HEK293 (cell line): ENCODE measurements at regions not wholly inside any gene's neighbourhood (a gene's known extent, or its start where the extent isn't known, plus 50 kb on each side); places are given as distances from the start of the nearest gene placed in this dataset.

Experiments used
- CTCF ChIA-PET: fragments of 350-600 bp; formaldehyde crosslinking; extraction: SDS; loops from one replicate; lab custom pipeline; 2021; ENCODE audit warnings: antibody characterized with exemption; lab: Yijun Ruan, JAX
- POLR2A ChIA-PET: fragments of 300-600 bp; formaldehyde crosslinking; extraction: SDS; loops from one replicate; lab custom pipeline; 2020; ENCODE audit warnings: antibody characterized with exemption, inconsistent platforms; lab: Yijun Ruan, JAX
- H3K27ac ChIP-seq: fragments of 200-500 bp; sonication (Bioruptor generic); 2 replicates; pipeline ENCODE4 v1.5.1; 2014; ENCODE audit warnings: low read depth, low read length, control low read depth, inconsistent platforms; ENCODE audit errors: extremely low read depth
- H3K36me3 ChIP-seq, 2 experiments: fragments of 200-500 bp in 1 of 2; sonication (Bioruptor generic) in 1 of 2; 1 replicate in 1 of 2; 2 replicates in 1 of 2; pipeline ENCODE4 v1.5.1; 2014 to 2017; ENCODE audit warnings: inconsistent platforms in 2 of 2, low read length in 2 of 2; ENCODE audit not compliant: control insufficient read depth in 2 of 2, insufficient read depth in 1 of 2
- H3K4me1 ChIP-seq: fragments of 200-500 bp; sonication (Bioruptor generic); 2 replicates; pipeline ENCODE4 v1.5.1; 2014; ENCODE audit warnings: mild to moderate bottlenecking, low read length, inconsistent platforms; ENCODE audit not compliant: control insufficient read depth, insufficient read depth
- H3K4me3 ChIP-seq: 2 replicates; pipeline ENCODE4 v1.5.1; 2011; ENCODE audit warnings: low read depth, mild to moderate bottlenecking, control low read depth, low read length, moderate library complexity
- H3K9me3 ChIP-seq: fragments of 200-500 bp; sonication (Bioruptor generic); 2 replicates; pipeline ENCODE4 v1.5.1; 2014; ENCODE audit warnings: low read depth, low read length, inconsistent platforms; ENCODE audit not compliant: control insufficient read depth, insufficient read depth
- GFI1B ChIP-seq: fragments of 450-650 bp; formaldehyde crosslinking; IDR thresholded peaks from 2 replicates; pipeline ENCODE4 v1.5.1; 2016; ENCODE audit warnings: missing biosample characterization, missing genetic modification characterization
- ZBTB20 ChIP-seq: fragments of 450-650 bp; formaldehyde crosslinking; IDR thresholded peaks from 2 replicates; pipeline ENCODE4 v1.5.1; 2016; ENCODE audit warnings: missing biosample characterization, missing genetic modification characterization
- ZBTB44 ChIP-seq: fragments of 450-650 bp; IDR thresholded peaks from 2 replicates; pipeline ENCODE4 v1.5.1; 2018; ENCODE audit warnings: missing biosample characterization, mild to moderate bottlenecking, missing genetic modification characterization
- ZFP3 ChIP-seq: fragments of 450-650 bp; formaldehyde crosslinking; IDR thresholded peaks from 2 replicates; pipeline ENCODE4 v1.5.1; 2016; ENCODE audit warnings: low read depth, missing biosample characterization, missing genetic modification characterization
- ZFP69B ChIP-seq: fragments of 450-650 bp; formaldehyde crosslinking; IDR thresholded peaks from 2 replicates; pipeline ENCODE4 v1.5.1; 2016; ENCODE audit warnings: missing biosample characterization, missing genetic modification characterization
- ZIC2 ChIP-seq: fragments of 450-650 bp; formaldehyde crosslinking; IDR thresholded peaks from 2 replicates; pipeline ENCODE4 v1.5.1; 2016; ENCODE audit warnings: missing biosample characterization, missing genetic modification characterization
- ZNF121 ChIP-seq: fragments of 450-650 bp; formaldehyde crosslinking; IDR thresholded peaks from 2 replicates; pipeline ENCODE4 v1.5.1; 2016; ENCODE audit warnings: missing biosample characterization, missing genetic modification characterization
- ZNF132 ChIP-seq: fragments of 450-650 bp; formaldehyde crosslinking; IDR thresholded peaks from 2 replicates; pipeline ENCODE4 v1.5.1; 2017; ENCODE audit warnings: missing biosample characterization, missing genetic modification characterization, borderline replicate concordance
- ZNF211 ChIP-seq: fragments of 450-650 bp; formaldehyde crosslinking; IDR thresholded peaks from 2 replicates; pipeline ENCODE4 v1.5.1; 2016; ENCODE audit warnings: low read depth, missing biosample characterization, missing genetic modification characterization
- ZNF239 ChIP-seq: fragments of 450-650 bp; formaldehyde crosslinking; IDR thresholded peaks from 2 replicates; pipeline ENCODE4 v1.5.1; 2016; ENCODE audit warnings: missing biosample characterization, missing genetic modification characterization
- ZNF274 ChIP-seq, 2 experiments: fragments of 200-500 bp in 1 of 2; fragments of 450-650 bp in 1 of 2; sonication (Bioruptor generic) in 1 of 2; formaldehyde crosslinking in 1 of 2; IDR thresholded peaks; 2 replicates each; pipeline versions ENCODE4 v1.5.1 to v1.6.1; 2014 to 2016; ENCODE audit warnings: borderline replicate concordance in 1 of 2, inconsistent platforms in 1 of 2, low read length in 1 of 2, missing biosample characterization in 1 of 2, missing genetic modification characterization in 1 of 2
- ZNF366 ChIP-seq: fragments of 450-650 bp; formaldehyde crosslinking; conservative IDR thresholded peaks from 2 replicates; pipeline ENCODE4 v1.5.1; 2016; ENCODE audit warnings: missing biosample characterization, missing genetic modification characterization
- ZNF404 ChIP-seq: fragments of 450-650 bp; formaldehyde crosslinking; IDR thresholded peaks from 2 replicates; pipeline ENCODE4 v1.5.1; 2017; ENCODE audit warnings: missing biosample characterization, missing genetic modification characterization
- ZNF426 ChIP-seq: fragments of 450-650 bp; formaldehyde crosslinking; IDR thresholded peaks from 2 replicates; pipeline ENCODE4 v1.5.1; 2017; ENCODE audit warnings: missing biosample characterization, missing genetic modification characterization, mild to moderate bottlenecking, inconsistent platforms, moderate library complexity
- ZNF48 ChIP-seq: fragments of 450-650 bp; formaldehyde crosslinking; IDR thresholded peaks from 2 replicates; pipeline ENCODE4 v1.5.1; 2016; ENCODE audit warnings: missing biosample characterization, missing genetic modification characterization
- ZNF513 ChIP-seq: fragments of 450-650 bp; IDR thresholded peaks from 2 replicates; pipeline ENCODE4 v1.5.1; 2018; ENCODE audit warnings: missing biosample characterization, missing genetic modification characterization
- ZNF514 ChIP-seq: fragments of 450-650 bp; formaldehyde crosslinking; IDR thresholded peaks from 2 replicates; pipeline ENCODE4 v1.5.1; 2016; ENCODE audit warnings: missing biosample characterization, missing genetic modification characterization
- ZNF624 ChIP-seq: fragments of 450-650 bp; formaldehyde crosslinking; IDR thresholded peaks from 2 replicates; pipeline ENCODE4 v1.5.1; 2017; ENCODE audit warnings: missing biosample characterization, missing genetic modification characterization
- ZSCAN18 ChIP-seq: fragments of 450-650 bp; formaldehyde crosslinking; IDR thresholded peaks from 2 replicates; pipeline ENCODE4 v1.5.1; 2016; ENCODE audit warnings: missing biosample characterization, missing genetic modification characterization
- ZSCAN5A ChIP-seq: fragments of 450-650 bp; formaldehyde crosslinking; IDR thresholded peaks from 2 replicates; pipeline ENCODE4 v1.5.1; 2016; ENCODE audit warnings: missing biosample characterization, missing genetic modification characterization

GRCh38 chr15:70442616-70443321 lies 320.6 kb downstream of the UACA start (continued):
- TF ChIP-seq ZNF513 (tag by site-specific recombination) = no peak
- TF ChIP-seq ZNF239 (tag by site-specific recombination) = no peak
- TF ChIP-seq GFI1B (tag by site-specific recombination) = no peak
- TF ChIP-seq ZNF426 (tag by site-specific recombination) = no peak
- TF ChIP-seq ZFP69B = no peak

GRCh38 chr15:70442211-70442610 lies 321.1 kb downstream of the UACA start:
- no peak overlapping the region for H3K4me3 ChIP-seq
- H3K36me3 ChIP-seq = no peaks in the 10 kb centered on the region
- no peaks in the 10 kb centered on the region for H3K9me3 ChIP-seq
- no peak for TF ChIP-seq ZFP3 (tag by site-specific recombination)
- TF ChIP-seq ZSCAN5A (tag by site-specific recombination) = no peak
- no peak for TF ChIP-seq ZBTB44 (tag by site-specific recombination)
- TF ChIP-seq ZNF366 = no peak
- no peak for TF ChIP-seq ZNF132 (tag by site-specific recombination)
- CTCF ChIA-PET = interaction anchor here (0.5 to 1.8 kb wide), 3 partner anchors 24 to 180 kb away, joined by 3 to 7 read pairs (median 3); no protein-coding TSS in a partner anchor
- POLR2A ChIA-PET = no interaction called here
- H3K27ac ChIP-seq = no peak overlapping the region
- H3K4me1 ChIP-seq = 0 out of 2 replicates have a peak, but pooled peaks cover under 1% of the 10 kb centered on the region

- Histone ChIP-seq H3K4me3 (no peak overlapping the region), H3K9me3 (no peaks in the 10 kb centered on the region), H3K36me3 (no peaks in the 10 kb centered on the region), H3K4me1 (no peaks in the 10 kb centered on the region), H3K27ac (no peak overlapping the region)
- CTCF ChIA-PET = interaction anchor here (0.6 to 1.8 kb wide), 5 partner anchors 24 to 963 kb away, joined by 3 to 9 read pairs (median 3); no protein-coding TSS in a partner anchor
- POLR2A ChIA-PET = no interaction called here
- no peak for TF ChIP-seq ZNF132 (tag by site-specific recombination)
- TF ChIP-seq ZSCAN18 (tag by site-specific recombination) = no peak
- TF ChIP-seq ZNF514 (tag by site-specific recombination) = no peak
- TF ChIP-seq ZBTB44 (tag by site-specific recombination) = no peak
- TF ChIP-seq ZNF274 (IDR thresholded peaks at IDR 0.05; ENCODE audit: low read length) = no peak
- no peak for TF ChIP-seq ZNF274 (tag by site-specific recombination; IDR thresholded peaks at IDR 0.05; ENCODE audit: borderline replicate concordance)
- TF ChIP-seq ZBTB20 (tag by site-specific recombination) = no peak
- TF ChIP-seq ZNF121 = no peak
- no peak for TF ChIP-seq ZNF48 (tag by site-specific recombination)
- no peak for TF ChIP-seq ZIC2 (tag by site-specific recombination)
- TF ChIP-seq ZNF404 (tag by site-specific recombination) = no peak
- no peak for TF ChIP-seq ZNF211
- no peak for TF ChIP-seq ZNF624 (tag by site-specific recombination)
Measured at GRCh38 chr15:70440416-70441138, 322.8 kb downstream of the UACA start.
